Sigmoid colon (tissue), 6 donors: ENCODE measurements at regions not wholly inside any gene's neighbourhood (a gene's known extent, or its start where the extent isn't known, plus 50 kb on each side); places are given as distances from the start of the nearest gene placed in this dataset.

Experiments
- DNase-seq: peaks from one replicate; pipeline ENCODE4 v3.0.0-alpha.2; 2019
- H3K27ac ChIP-seq, 4 donors: fragments of 200-600 bp; sonication (generic); one replicate each; pipeline ENCODE4 v1.5.1; 2016 to 2019; ENCODE audit warnings: mild to moderate bottlenecking in 1 of 4
- H3K27me3 ChIP-seq, 3 donors: fragments of 200-600 bp; sonication (generic); one replicate each; pipeline ENCODE4 v1.5.1; 2019; ENCODE audit warnings: mild to moderate bottlenecking in 1 of 3
- H3K36me3 ChIP-seq, 4 donors: fragments of 200-600 bp; sonication (generic); one replicate each; pipeline ENCODE4 v1.5.1; 2016 to 2019
- H3K4me1 ChIP-seq, 4 donors: fragments of 200-600 bp; sonication (generic); one replicate each; pipeline ENCODE4 v1.5.1; 2017 to 2019
- H3K4me3 ChIP-seq, 4 donors: fragments of 200-600 bp; sonication (generic); one replicate each; pipeline ENCODE4 v1.5.1; 2017 to 2019; ENCODE audit warnings: mild to moderate bottlenecking in 2 of 4, moderate library complexity in 1 of 4
- H3K9me3 ChIP-seq, 4 donors: fragments of 200-600 bp in 3 of 4; sonication (generic) in 3 of 4; one replicate each; pipeline versions ENCODE4 v1.5.1 to v1.6.1; 2013 to 2019
- CTCF ChIP-seq, 4 experiments: fragments of 450-650 bp in 3 of 4; fragments of 200-600 bp in 1 of 4; IDR thresholded peaks; one replicate each; pipeline ENCODE4 v1.5.1; 2016 to 2019; ENCODE audit warnings: antibody characterized with exemption in 4 of 4, mild to moderate bottlenecking in 3 of 4, moderate library complexity in 2 of 4
- EP300 ChIP-seq, 4 donors: sonication (generic); formaldehyde crosslinking; IDR thresholded peaks; one replicate each; pipeline ENCODE4 v1.6.1; 2017; ENCODE audit warnings: antibody characterized with exemption in 4 of 4
- POLR2A ChIP-seq, 2 donors: fragments of 450-650 bp; IDR thresholded peaks; one replicate each; pipeline ENCODE4 v1.6.1; 2016; ENCODE audit warnings: antibody characterized with exemption in 2 of 2, mild to moderate bottlenecking in 2 of 2, moderate library complexity in 2 of 2
- POLR2AphosphoS5 ChIP-seq, 4 donors: sonication (generic); formaldehyde crosslinking; IDR thresholded peaks; one replicate each; pipeline ENCODE4 v1.6.1; 2017; ENCODE audit warnings: antibody characterized with exemption in 4 of 4
- WGBS, 2 donors: extraction: QIAGEN DNeasy Blood & Tissue Kit; methylation state at CpG; one replicate each; pipeline ENCODE4 v1.1.7; 2013; 5-methylcytosine and 5-hydroxymethylcytosine counted together
- intact Hi-C: fragments of 100-400 bp; cut with DNase I; formaldehyde crosslinking; loops from one replicate; pipeline ENCODE4 v1.15.1; 2023
- donor health status: healthy with polysubstance abuse.
- donor health status: healthy.

GRCh38 chr5:144820278-144820677, 649.6 kb downstream of the KCTD16 start:
- no peak overlapping the region for H3K4me3 ChIP-seq
- H3K9me3 ChIP-seq = no peaks in the 10 kb centered on the region
- TF ChIP-seq CTCF (IDR thresholded peaks at IDR 0.05) = no peak
- TF ChIP-seq EP300 (IDR thresholded peaks at IDR 0.05) = no peak
- no peak for TF ChIP-seq POLR2AphosphoS5 (IDR thresholded peaks at IDR 0.05)
- TF ChIP-seq POLR2A (IDR thresholded peaks at IDR 0.05) = no peak
- no peaks in the 10 kb centered on the region for H3K4me1 ChIP-seq
- H3K27me3 ChIP-seq = no peaks in the 10 kb centered on the region
- H3K27ac ChIP-seq = no peak overlapping the region
- no peaks in the 10 kb centered on the region for H3K36me3 ChIP-seq
- DNase-seq = no peak
- intact Hi-C loops = no loop called here

- no peaks in the 10 kb centered on the region for H3K27me3 ChIP-seq
- no peak for DNase-seq
- no peak overlapping the region for H3K4me3 ChIP-seq
- no peak overlapping the region for H3K27ac ChIP-seq
- no peaks in the 10 kb centered on the region for H3K4me1 ChIP-seq
- H3K36me3 ChIP-seq = no peaks in the 10 kb centered on the region
- 67 to 74% methylated on average over 2 of the region's 2 CpGs for WGBS, 2 donors
- intact Hi-C loops = no loop called here
- no peak for TF ChIP-seq POLR2AphosphoS5 (IDR thresholded peaks at IDR 0.05)
- TF ChIP-seq CTCF (IDR thresholded peaks at IDR 0.05) = no peak
- no peak for TF ChIP-seq POLR2A (IDR thresholded peaks at IDR 0.05)
- no peak for TF ChIP-seq EP300 (IDR thresholded peaks at IDR 0.05)
- no peaks in the 10 kb centered on the region for H3K9me3 ChIP-seq
Measured at GRCh38 chr5:144815131-144815530, 644.5 kb downstream of the KCTD16 start.

GRCh38 chr5:144812763-144813162, 642.1 kb downstream of the KCTD16 start:
- H3K4me1 ChIP-seq = no peaks in the 10 kb centered on the region
- no peak overlapping the region for H3K27ac ChIP-seq
- no peaks in the 10 kb centered on the region for H3K36me3 ChIP-seq
- 79 to 80% methylated on average over 2 of the region's 2 CpGs for WGBS, 2 donors
- intact Hi-C loops = no loop called here
- TF ChIP-seq CTCF (IDR thresholded peaks at IDR 0.05) (no peak), POLR2A (IDR thresholded peaks at IDR 0.05) (no peak), EP300 (IDR thresholded peaks at IDR 0.05) (no peak), POLR2AphosphoS5 (IDR thresholded peaks at IDR 0.05) (peak in 2 of 4 donors; percentile 11 to 23)
- H3K9me3 ChIP-seq = no peaks in the 10 kb centered on the region
- no peak overlapping the region for H3K4me3 ChIP-seq
- DNase-seq = peak; percentile 80
- no peaks in the 10 kb centered on the region for H3K27me3 ChIP-seq

GRCh38 chr5:144800169-144800568, 629.5 kb downstream of the KCTD16 start:
- DNase-seq = no peak
- H3K9me3 ChIP-seq = no peaks in the 10 kb centered on the region
- no peaks in the 10 kb centered on the region for H3K4me1 ChIP-seq
- no peak overlapping the region for H3K4me3 ChIP-seq
- TF ChIP-seq EP300 (IDR thresholded peaks at IDR 0.05) = no peak
- no peak for TF ChIP-seq POLR2AphosphoS5 (IDR thresholded peaks at IDR 0.05)
- TF ChIP-seq CTCF (IDR thresholded peaks at IDR 0.05) = no peak
- no peak for TF ChIP-seq POLR2A (IDR thresholded peaks at IDR 0.05)
- H3K27ac ChIP-seq = no peak overlapping the region
- no peaks in the 10 kb centered on the region for H3K27me3 ChIP-seq
- H3K36me3 ChIP-seq = no peaks in the 10 kb centered on the region
- intact Hi-C loops = no loop called here

- H3K27me3 ChIP-seq = no peaks in the 10 kb centered on the region
- H3K4me1 ChIP-seq = no peaks in the 10 kb centered on the region
- 78 to 80% methylated on average over 1 of the region's 1 CpG for WGBS, 2 donors
- DNase-seq = no peak
- no peaks in the 10 kb centered on the region for H3K36me3 ChIP-seq
- H3K27ac ChIP-seq = no peak overlapping the region
- H3K4me3 ChIP-seq = no peak overlapping the region
- no peak for TF ChIP-seq EP300 (IDR thresholded peaks at IDR 0.05)
- TF ChIP-seq POLR2A (IDR thresholded peaks at IDR 0.05) = no peak
- intact Hi-C loops = no loop called here
- H3K9me3 ChIP-seq = no peaks in the 10 kb centered on the region
Measured at GRCh38 chr5:144798595-144798994, 627.9 kb downstream of the KCTD16 start.
